ENCODE measurements at regions not wholly inside any gene's neighbourhood (a gene's known extent, or its start where the extent isn't known, plus 50 kb on each side); places are given as distances from the start of the nearest gene placed in this dataset.

GRCh38 chr3:194974468-194975135 is 288.9 kb downstream of the FAM43A start:
- H3K36me3 ChIP-seq: no peaks in the 10 kb centered on the region
- DNase-seq: no peak
- no peak for ATAC-seq
- in situ Hi-C loops (cut with MboI; ENCODE audit: low sequenced_read_pairs in 4 of 4): no loop called here
- H3K9me3 ChIP-seq: no peaks in the 10 kb centered on the region
- peaks cover 0 to 5% of the 10 kb centered on the region in 2 donors for H3K4me1 ChIP-seq
- TF ChIP-seq POLR2A (IDR thresholded peaks at IDR 0.05): no peak
- TF ChIP-seq CTCF (IDR thresholded peaks at IDR 0.05 in 4 of 5, conservative IDR thresholded peaks at IDR 0.05 in 1 of 5): no peak
- H3K27ac ChIP-seq: no peak overlapping the region
- H3K4me3 ChIP-seq: no peak overlapping the region
- intact Hi-C loops (cut with DNase I; ENCODE audit: low total_unique reads): no loop called here
- no peaks in the 10 kb centered on the region for H3K27me3 ChIP-seq

GRCh38 chr3:194976049-194976451 is 290.4 kb downstream of the FAM43A start:
- H3K4me1 ChIP-seq: peaks cover 0 to 5% of the 10 kb centered on the region in 2 donors
- DNase-seq (no peak), ATAC-seq (no peak)
- no peak for TF ChIP-seq POLR2A (IDR thresholded peaks at IDR 0.05)
- intact Hi-C loops (cut with DNase I; ENCODE audit: low total_unique reads) (no loop called here), in situ Hi-C loops (cut with MboI; ENCODE audit: low sequenced_read_pairs in 4 of 4) (no loop called here)
- H3K36me3 ChIP-seq: no peaks in the 10 kb centered on the region
- H3K9me3 ChIP-seq: no peaks in the 10 kb centered on the region
- no peak overlapping the region for H3K27ac ChIP-seq
- no peak overlapping the region for H3K4me3 ChIP-seq
- no peaks in the 10 kb centered on the region for H3K27me3 ChIP-seq

- H3K4me1 ChIP-seq: peaks cover 0 to 5% of the 10 kb centered on the region in 2 donors
- no peaks in the 10 kb centered on the region for H3K9me3 ChIP-seq
- no peak for ATAC-seq
- in situ Hi-C loops (cut with MboI; ENCODE audit: low sequenced_read_pairs in 4 of 4): no loop called here
- H3K27me3 ChIP-seq: no peaks in the 10 kb centered on the region
- no peak overlapping the region for H3K4me3 ChIP-seq
- H3K36me3 ChIP-seq: no peaks in the 10 kb centered on the region
- DNase-seq: no peak
- intact Hi-C loops (cut with DNase I; ENCODE audit: low total_unique reads): no loop called here
- no peak overlapping the region for H3K27ac ChIP-seq
- TF ChIP-seq CTCF (IDR thresholded peaks at IDR 0.05 in 4 of 5, conservative IDR thresholded peaks at IDR 0.05 in 1 of 5) (no peak), POLR2A (IDR thresholded peaks at IDR 0.05) (no peak)
Observed at GRCh38 chr3:194976874-194977273, 291.2 kb downstream of the FAM43A start.

- in situ Hi-C loops (cut with MboI; ENCODE audit: low sequenced_read_pairs in 4 of 4) (no loop called here), intact Hi-C loops (cut with DNase I; ENCODE audit: low total_unique reads) (no loop called here)
- H3K27ac ChIP-seq: no peak overlapping the region
- DNase-seq (no peak), ATAC-seq (no peak)
- H3K4me1 ChIP-seq: peaks cover 0 to 5% of the 10 kb centered on the region in 2 donors
- H3K27me3 ChIP-seq: no peaks in the 10 kb centered on the region
- no peak overlapping the region for H3K4me3 ChIP-seq
- no peaks in the 10 kb centered on the region for H3K36me3 ChIP-seq
- no peak for TF ChIP-seq CTCF (IDR thresholded peaks at IDR 0.05 in 4 of 5, conservative IDR thresholded peaks at IDR 0.05 in 1 of 5)
- no peak for TF ChIP-seq POLR2A (IDR thresholded peaks at IDR 0.05)
- H3K9me3 ChIP-seq: no peaks in the 10 kb centered on the region
Observed at GRCh38 chr3:194977356-194977755, 291.7 kb downstream of the FAM43A start.

GRCh38 chr3:194979173-194979572 is 291.8 kb downstream of the XXYLT1 start:
- H3K4me3 ChIP-seq: no peak overlapping the region
- no peaks in the 10 kb centered on the region for H3K9me3 ChIP-seq
- H3K36me3 ChIP-seq: no peaks in the 10 kb centered on the region
- ATAC-seq (no peak), DNase-seq (no peak)
- no peak overlapping the region for H3K27ac ChIP-seq
- H3K27me3 ChIP-seq: no peaks in the 10 kb centered on the region
- in situ Hi-C loops (cut with MboI; ENCODE audit: low sequenced_read_pairs in 4 of 4) (no loop called here), intact Hi-C loops (cut with DNase I; ENCODE audit: low total_unique reads) (no loop called here)
- TF ChIP-seq CTCF (IDR thresholded peaks at IDR 0.05 in 4 of 5, conservative IDR thresholded peaks at IDR 0.05 in 1 of 5) (no peak), POLR2A (IDR thresholded peaks at IDR 0.05) (no peak)
- H3K4me1 ChIP-seq: peaks cover 0 to 5% of the 10 kb centered on the region in 2 donors

Data from gastrocnemius medialis (tissue), 4 donors.